Activated T-helper 1 cell treated with Interleukin-2 at 50 U/mL for 16 hours (primary cell): ENCODE measurements at regions not wholly inside any gene's neighbourhood (a gene's known extent, or its start where the extent isn't known, plus 50 kb on each side); places are given as distances from the start of the nearest gene placed in this dataset.

Experiments used
- DNase-seq: peaks from one replicate; pipeline ENCODE4 v3.0.0-alpha.2; 2020; ENCODE audit warnings: low read depth

GRCh38 chr18:77517901-77518300 lies 268.3 kb downstream of the GALR1 start:
- DNase-seq: no peak

- DNase-seq: no peak
Observed at GRCh38 chr18:77520767-77521166, 271.1 kb downstream of the GALR1 start.

GRCh38 chr18:77522051-77522675 lies 272.5 kb downstream of the GALR1 start:
- no peak for DNase-seq

GRCh38 chr18:77524909-77525308 lies 275.3 kb downstream of the GALR1 start:
- DNase-seq: no peak

GRCh38 chr18:77526962-77527361 lies 277.3 kb downstream of the GALR1 start:
- no peak for DNase-seq

GRCh38 chr18:77528872-77529271 lies 279.2 kb downstream of the GALR1 start:
- DNase-seq: no peak

- no peak for DNase-seq
Observed at GRCh38 chr18:77529492-77530176, 280.0 kb downstream of the GALR1 start.

GRCh38 chr18:77530732-77531131 lies 281.1 kb downstream of the GALR1 start:
- no peak for DNase-seq

- no peak for DNase-seq
Observed at GRCh38 chr18:77539860-77540259, 290.2 kb downstream of the GALR1 start.

GRCh38 chr18:77544792-77545191 lies 295.1 kb downstream of the GALR1 start:
- DNase-seq: no peak

- DNase-seq: no peak
Observed at GRCh38 chr18:77547757-77548156, 298.1 kb downstream of the GALR1 start.

GRCh38 chr18:77548790-77549420 lies 299.3 kb downstream of the GALR1 start:
- no peak for DNase-seq

- DNase-seq: no peak
Observed at GRCh38 chr18:77550625-77551024, 301.0 kb downstream of the GALR1 start.

GRCh38 chr18:77551055-77551454 lies 301.4 kb downstream of the GALR1 start:
- DNase-seq: no peak

- DNase-seq: no peak
Observed at GRCh38 chr18:77552945-77553344, 303.3 kb downstream of the GALR1 start.

- DNase-seq: no peak
Observed at GRCh38 chr18:77554061-77554460, 304.4 kb downstream of the GALR1 start.

- DNase-seq: no peak
Observed at GRCh38 chr18:77557046-77557587, 307.5 kb downstream of the GALR1 start.

- no peak for DNase-seq
Observed at GRCh38 chr18:77559274-77559910, 309.7 kb downstream of the GALR1 start.

- DNase-seq: no peak
Observed at GRCh38 chr18:77560341-77560992, 310.8 kb downstream of the GALR1 start.

GRCh38 chr18:77566604-77567003 lies 317.0 kb downstream of the GALR1 start:
- DNase-seq: no peak

- DNase-seq: no peak
Observed at GRCh38 chr18:77567205-77567604, 317.6 kb downstream of the GALR1 start.

GRCh38 chr18:77571743-77572142 lies 322.1 kb downstream of the GALR1 start:
- no peak for DNase-seq
